H1 (cell line): ENCODE measurements at regions not wholly inside any gene's neighbourhood (a gene's known extent, or its start where the extent isn't known, plus 50 kb on each side); places are given as distances from the start of the nearest gene placed in this dataset.
"Not testable (repeated sequence)": the region's sequence is repeated elsewhere in the genome, so short reads cannot be mapped to it uniquely, and the experiment has no call there.

Experiments used
- CTCF ChIA-PET: fragments of 300-600 bp; sonication (Branson Sonifier 250); formaldehyde crosslinking; loops from one replicate; lab custom pipeline; 2021; ENCODE audit not compliant: partially characterized antibody; lab: Charles Lee
- POLR2A ChIA-PET: fragments of 300-600 bp; sonication (Branson Sonifier 250); formaldehyde crosslinking; loops from one replicate; lab custom pipeline; 2021; ENCODE audit warnings: inconsistent platforms; ENCODE audit not compliant: partially characterized antibody; lab: Charles Lee
- DNase-seq, 2 experiments: peaks; one replicate each; pipeline versions ENCODE4 v3.0.0 to v3.0.0-alpha.2; 2010 to 2022; ENCODE audit warnings: low spot score in 2 of 2, low read depth in 1 of 2, mixed read lengths in 1 of 2
- FAIRE-seq: peaks from 2 replicates; lab custom pipeline; 2011; peaks lifted over from hg19 to GRCh38; lab: Jason Lieb, UNC
- H2AFZ ChIP-seq: 2 replicates; pipeline ENCODE4 v1.8.1; 2012; ENCODE audit warnings: low read length, inconsistent platforms
- H2AK5ac ChIP-seq: 2 replicates; pipeline ENCODE4 v1.6.1; 2013; ENCODE audit warnings: low read depth, low read length
- H2BK120ac ChIP-seq: replicated peaks from 2 replicates; pipeline ENCODE3; 2013; ENCODE audit warnings: low read depth, low read length, inconsistent platforms
- H2BK12ac ChIP-seq: 2 replicates; pipeline ENCODE4 v1.6.1; 2013; ENCODE audit warnings: low read depth, low read length
- H2BK15ac ChIP-seq: 2 replicates; pipeline ENCODE4 v1.6.1; 2013; ENCODE audit warnings: low read length
- H2BK20ac ChIP-seq: 2 replicates; pipeline ENCODE4 v1.6.1; 2013; ENCODE audit warnings: low read length
- H2BK5ac ChIP-seq: 2 replicates; pipeline ENCODE4 v1.6.1; 2013; ENCODE audit warnings: low read depth, low read length
- H3K14ac ChIP-seq: 2 replicates; pipeline ENCODE4 v1.6.1; 2013; ENCODE audit warnings: inconsistent platforms; ENCODE audit not compliant: insufficient read length
- H3K18ac ChIP-seq: 2 replicates; pipeline ENCODE4 v1.6.1; 2013; ENCODE audit warnings: low read length; ENCODE audit errors: extremely low read depth
- H3K23ac ChIP-seq: 2 replicates; pipeline ENCODE4 v1.6.1; 2013; ENCODE audit warnings: inconsistent platforms; ENCODE audit not compliant: insufficient read length
- H3K23me2 ChIP-seq: 2 replicates; pipeline ENCODE4 v1.6.1; 2013; ENCODE audit warnings: low read depth, low read length
- H3K27ac ChIP-seq: 2 replicates; pipeline ENCODE4 v1.6.1; 2011; ENCODE audit warnings: low read depth, low read length, inconsistent platforms
- H3K27me3 ChIP-seq, 4 experiments: replicated peaks in 1 of 4; 1 replicate in 1 of 4; 2 replicates in 3 of 4; pipeline versions ENCODE4 v1.6.1 to v1.8.1; 2011 to 2013; ENCODE audit warnings: low read length in 3 of 4, mild to moderate bottlenecking in 3 of 4, inconsistent platforms in 2 of 4, mixed read lengths in 2 of 4, moderate library complexity in 1 of 4; ENCODE audit not compliant: control insufficient read depth in 3 of 4, insufficient read depth in 3 of 4; ENCODE audit errors: extremely low read depth in 1 of 4
- H3K36me3 ChIP-seq, 4 experiments: 2 replicates each; pipeline versions ENCODE4 v1.6.1 to v1.8.1; 2011 to 2013; ENCODE audit warnings: mild to moderate bottlenecking in 4 of 4, low read length in 3 of 4, moderate library complexity in 2 of 4, control low read depth in 1 of 4, inconsistent platforms in 1 of 4; ENCODE audit not compliant: insufficient read depth in 4 of 4, control insufficient read depth in 2 of 4
- H3K4ac ChIP-seq: replicated peaks from 2 replicates; pipeline ENCODE3; 2013; ENCODE audit warnings: low read length, low read depth, mixed read lengths, inconsistent platforms; ENCODE audit not compliant: insufficient read length
- H3K4me1 ChIP-seq, 4 experiments: replicated peaks in 1 of 4; 1 replicate in 1 of 4; 2 replicates in 3 of 4; pipeline versions ENCODE4 v1.6.1 to v1.8.1; 2011 to 2013; ENCODE audit warnings: low read length in 3 of 4, inconsistent platforms in 2 of 4, mixed read lengths in 1 of 4; ENCODE audit not compliant: insufficient read depth in 4 of 4, control insufficient read depth in 3 of 4
- H3K4me2 ChIP-seq, 2 experiments: 2 replicates each; pipeline versions ENCODE4 v1.6.1 to v1.8.1; 2011 to 2013; ENCODE audit warnings: low read depth in 2 of 2, low read length in 2 of 2, control low read depth in 1 of 2, inconsistent platforms in 1 of 2, mild to moderate bottlenecking in 1 of 2; ENCODE audit not compliant: insufficient read depth in 1 of 2
- H3K4me3 ChIP-seq, 4 experiments: fragments of 200-600, 300-600 bp in 1 of 4; sonication (generic), shearing (Covaris generic), sonication (Bioruptor Twin) in 1 of 4; 2 replicates each; pipeline versions ENCODE4 v1.5.1 to v1.8.1; 2011 to 2016; ENCODE audit warnings: low read length in 4 of 4, low read depth in 3 of 4, control low read depth in 2 of 4, inconsistent platforms in 2 of 4, mild to moderate bottlenecking in 2 of 4, mixed read lengths in 1 of 4, moderate library complexity in 1 of 4; ENCODE audit not compliant: insufficient read depth in 2 of 4; ENCODE audit errors: extremely low read depth in 1 of 4
- H3K56ac ChIP-seq: replicated peaks from 2 replicates; pipeline ENCODE3; 2013; ENCODE audit warnings: low read depth, mild to moderate bottlenecking, mixed read lengths, low read length, inconsistent platforms; ENCODE audit not compliant: insufficient read length
- H3K79me1 ChIP-seq: 2 replicates; pipeline ENCODE4 v1.6.1; 2013; ENCODE audit warnings: low read depth, low read length, control low read depth
- H3K79me2 ChIP-seq, 2 experiments: 2 replicates each; pipeline versions ENCODE4 v1.6.1 to v1.8.1; 2012 to 2013; ENCODE audit warnings: low read length in 2 of 2, mild to moderate bottlenecking in 2 of 2, inconsistent platforms in 1 of 2; ENCODE audit not compliant: insufficient read depth in 2 of 2, control insufficient read depth in 1 of 2
- H3K9ac ChIP-seq, 4 experiments: replicated peaks in 1 of 4; 1 replicate in 1 of 4; 2 replicates in 3 of 4; pipeline versions ENCODE4 v1.6.1 to v1.8.1; 2011 to 2013; ENCODE audit warnings: low read depth in 3 of 4, low read length in 3 of 4, control low read depth in 2 of 4, mild to moderate bottlenecking in 2 of 4, moderate library complexity in 2 of 4, inconsistent platforms in 1 of 4; ENCODE audit errors: extremely low read depth in 1 of 4
- H3K9me3 ChIP-seq, 2 experiments: 2 replicates each; pipeline versions ENCODE4 v1.6.1 to v1.8.1; 2012 to 2013; ENCODE audit warnings: mild to moderate bottlenecking in 2 of 2, moderate library complexity in 2 of 2, control low read depth in 1 of 2, inconsistent platforms in 1 of 2, low read depth in 1 of 2, low read length in 1 of 2, mixed read lengths in 1 of 2; ENCODE audit not compliant: insufficient read depth in 2 of 2
- H4K20me1 ChIP-seq, 2 experiments: replicated peaks in 1 of 2; 2 replicates each; pipeline versions ENCODE3 to v1.8.1; 2011 to 2013; ENCODE audit warnings: inconsistent platforms in 2 of 2, low read length in 2 of 2, mild to moderate bottlenecking in 1 of 2; ENCODE audit not compliant: insufficient read depth in 2 of 2, control insufficient read depth in 1 of 2
- H4K5ac ChIP-seq: 2 replicates; pipeline ENCODE4 v1.6.1; 2013; ENCODE audit warnings: low read length, low read depth, mixed read lengths, inconsistent platforms; ENCODE audit not compliant: insufficient read length
- H4K8ac ChIP-seq: 2 replicates; pipeline ENCODE4 v1.8.0; 2013; ENCODE audit warnings: mild to moderate bottlenecking, moderate library complexity, low read length, inconsistent platforms; ENCODE audit not compliant: insufficient read depth; ENCODE audit errors: extremely low read depth
- H4K91ac ChIP-seq: replicated peaks from 2 replicates; pipeline ENCODE3; 2013; ENCODE audit warnings: low read length, mixed read lengths, inconsistent platforms; ENCODE audit not compliant: insufficient read length
- GTF2F1 ChIP-seq: IDR thresholded peaks from 2 replicates; pipeline ENCODE4 v1.6.1; 2012; ENCODE audit warnings: low read depth, low read length, improper control_type of control experiment, borderline replicate concordance
- WGBS, 2 experiments: shearing (Covaris generic) in 1 of 2; methylation state at CpG; one replicate each; pipeline versions ENCODE4 v1.1.6 to v1.1.7; 2013 to 2015; ENCODE audit warnings: low lambda C conversion rate in 2 of 2, mixed read lengths in 2 of 2, inconsistent platforms in 1 of 2, low coverage in 1 of 2, missing lambda C conversion rate in 1 of 2; ENCODE audit not compliant: insufficient replicate concordance in 2 of 2, insufficient coverage in 1 of 2, insufficient read length in 1 of 2; ENCODE audit errors: extremely low coverage in 1 of 2, missing lambda C conversion rate in 1 of 2; 5-methylcytosine and 5-hydroxymethylcytosine counted together
- TF ChIP-seq, protein P1 (sequence below): IDR thresholded peaks from 2 replicates; pipeline ENCODE4 v1.6.1; 2011; ENCODE audit warnings: low read length, improper control_type of control experiment

DNA sequence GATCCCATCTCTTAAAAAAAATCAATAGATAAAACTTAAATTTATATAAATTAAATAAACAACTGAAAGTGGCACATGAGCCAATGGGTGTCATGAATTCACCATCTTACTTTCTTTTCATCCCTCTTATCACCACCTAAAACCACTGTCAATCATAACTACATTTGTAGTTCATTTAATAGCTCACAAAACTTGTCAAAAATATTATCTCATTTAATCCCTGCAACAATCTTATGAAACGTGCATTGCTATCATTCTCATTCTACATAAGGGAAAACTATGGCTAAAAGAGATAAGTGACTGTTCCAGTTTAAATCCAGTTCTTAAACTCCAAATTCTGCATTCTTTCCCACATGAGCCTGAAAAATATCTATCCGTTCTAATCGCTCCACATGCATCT, 80.6 kb upstream of the BEND6 start (continued):
- TF ChIP-seq GTF2F1 = no peak
- TF ChIP-seq, protein P1, sequence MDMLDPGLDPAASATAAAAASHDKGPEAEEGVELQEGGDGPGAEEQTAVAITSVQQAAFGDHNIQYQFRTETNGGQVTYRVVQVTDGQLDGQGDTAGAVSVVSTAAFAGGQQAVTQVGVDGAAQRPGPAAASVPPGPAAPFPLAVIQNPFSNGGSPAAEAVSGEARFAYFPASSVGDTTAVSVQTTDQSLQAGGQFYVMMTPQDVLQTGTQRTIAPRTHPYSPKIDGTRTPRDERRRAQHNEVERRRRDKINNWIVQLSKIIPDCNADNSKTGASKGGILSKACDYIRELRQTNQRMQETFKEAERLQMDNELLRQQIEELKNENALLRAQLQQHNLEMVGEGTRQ = no peak

DNA sequence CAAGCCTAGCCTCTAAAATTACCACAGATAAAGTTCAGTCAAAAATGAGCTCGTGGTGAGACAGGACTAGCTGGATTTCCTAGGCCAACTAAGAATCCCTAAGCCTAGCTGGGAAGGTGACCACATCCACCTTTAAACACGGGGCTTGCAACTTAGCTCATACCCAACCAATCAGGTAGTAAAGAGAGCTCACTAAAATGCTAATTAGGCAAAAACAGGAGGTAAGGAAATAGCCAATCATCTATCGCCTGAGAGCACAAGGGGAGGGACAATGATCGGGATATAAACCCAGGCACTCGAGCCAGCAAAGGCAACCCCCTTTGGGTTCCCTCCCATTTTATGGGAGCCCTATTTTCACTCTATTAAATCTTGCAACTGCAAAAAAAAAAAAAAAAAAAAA, 84.9 kb upstream of the BEND6 start:
- not testable (repeated sequence) for DNase-seq, H2AK5ac ChIP-seq
- 77% methylated on average over 5 of the region's 5 CpGs; no CpG with 5 or more reads in 1 of the 2 experiments for whole genome bisulfite sequencing, 2 experiments

More for the DNA sequence above, 84.9 kb upstream of the BEND6 start:
- not testable (repeated sequence) for H3K79me2 ChIP-seq, FAIRE-seq, H3K18ac ChIP-seq, H2AFZ ChIP-seq, H2BK20ac ChIP-seq, H4K91ac ChIP-seq, H3K56ac ChIP-seq, H3K79me1 ChIP-seq, H3K23me2 ChIP-seq, H3K14ac ChIP-seq, H3K27ac ChIP-seq, H3K36me3 ChIP-seq, H2BK5ac ChIP-seq, H3K9me3 ChIP-seq, H3K4me1 ChIP-seq, H3K4me2 ChIP-seq, H2BK15ac ChIP-seq, H3K23ac ChIP-seq, H3K27me3 ChIP-seq, H3K4me3 ChIP-seq, H2BK12ac ChIP-seq, H2BK120ac ChIP-seq, H4K20me1 ChIP-seq, H3K4ac ChIP-seq, H3K9ac ChIP-seq, H4K8ac ChIP-seq, H4K5ac ChIP-seq
- CTCF ChIA-PET = interaction anchor here (0.6 to 6.2 kb wide), 7 partner anchors 9 to 803 kb away, joined by 3 to 24 read pairs (median 3); no protein-coding TSS in a partner anchor
- POLR2A ChIA-PET = interaction anchor here (0.6 to 1.5 kb wide), 4 partner anchors 16 to 51 kb away, joined by 3 to 5 read pairs (median 3); no protein-coding TSS in a partner anchor
